HG03095 (cell line): ENCODE measurements at regions not wholly inside any gene's neighbourhood (a gene's known extent, or its start where the extent isn't known, plus 50 kb on each side); places are given as distances from the start of the nearest gene placed in this dataset.
"Not testable (repeated sequence)": the region's sequence is repeated elsewhere in the genome, so short reads cannot be mapped to it uniquely, and the experiment has no call there.

ENCODE experiments used
- ATAC-seq: cut with Tn5 transposase; IDR thresholded peaks from one replicate; pipeline ENCODE4 v1.9.1; 2021; ENCODE audit warnings: moderate library complexity; ENCODE audit not compliant: unreplicated experiment

GRCh38 chr1:232579958-232580941 lies 49.7 kb downstream of the SIPA1L2 start:
- ATAC-seq, result no peak

- no peak for ATAC-seq
These were observed 50.5 kb downstream of the SIPA1L2 start for GRCh38 chr1:232579466-232579865.

DNA sequence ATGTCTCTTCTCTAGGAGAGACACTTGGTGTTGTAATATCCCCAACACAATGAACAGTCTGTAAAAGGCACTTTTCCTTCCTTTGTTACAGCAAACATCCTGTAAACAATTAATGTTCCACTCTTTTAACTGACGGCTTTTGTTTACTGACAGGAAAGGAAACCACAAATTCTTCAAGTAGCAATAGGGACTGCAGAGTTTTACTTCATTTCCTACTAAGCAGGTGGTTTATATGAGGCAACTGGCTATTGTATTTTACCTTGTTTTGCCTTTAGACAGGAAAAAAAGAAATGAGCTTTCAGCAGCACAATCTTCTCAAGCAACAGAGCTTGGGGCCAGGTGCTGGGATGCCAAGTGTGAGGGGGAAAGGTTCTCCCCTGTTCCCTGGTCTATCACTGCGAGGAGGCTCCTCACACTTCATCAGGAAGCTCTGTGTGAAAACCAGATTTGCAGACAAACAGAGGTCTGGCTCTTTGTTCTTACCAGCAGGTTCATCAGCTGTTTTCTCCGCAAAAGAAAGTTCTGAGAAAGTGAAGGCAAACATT lies 51.2 kb downstream of the SIPA1L2 start:
- no peak for ATAC-seq

DNA sequence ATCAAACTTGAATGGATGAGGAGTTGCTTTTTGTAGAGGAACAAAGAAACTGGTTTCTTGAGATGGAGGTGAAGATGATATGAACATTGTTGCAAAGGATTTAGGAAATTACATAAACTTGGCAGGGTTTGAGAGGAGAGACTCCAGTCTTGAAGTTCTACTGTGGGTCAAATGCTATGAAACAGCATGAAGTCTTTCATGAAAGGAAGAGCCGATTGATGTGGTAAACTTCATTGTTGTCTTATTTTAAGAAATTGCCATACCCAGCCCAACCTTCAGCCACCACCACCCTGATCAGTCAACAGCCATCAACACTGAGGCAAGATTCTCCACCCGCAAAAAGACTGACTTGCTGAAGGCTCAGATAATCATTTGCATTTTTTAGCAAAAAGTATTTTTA lies 52.2 kb downstream of the SIPA1L2 start:
- ATAC-seq, result no peak

- no peak for ATAC-seq
These were observed 53.4 kb downstream of the SIPA1L2 start for GRCh38 chr1:232576537-232576936.

GRCh38 chr1:232575763-232576040 lies 54.2 kb downstream of the SIPA1L2 start:
- no peak for ATAC-seq

- ATAC-seq, result no peak
These were observed 54.8 kb downstream of the SIPA1L2 start for GRCh38 chr1:232574889-232575762.

- no peak for ATAC-seq
These were observed 55.9 kb downstream of the SIPA1L2 start for GRCh38 chr1:232574077-232574476.

- ATAC-seq, result no peak
These were observed 58.4 kb downstream of the SIPA1L2 start for GRCh38 chr1:232571523-232571922.

- ATAC-seq, result no peak
These were observed 59.9 kb downstream of the SIPA1L2 start for GRCh38 chr1:232570007-232570406.

GRCh38 chr1:232569554-232569921 lies 60.4 kb downstream of the SIPA1L2 start:
- ATAC-seq, result not testable (repeated sequence)

GRCh38 chr1:232568906-232569553 lies 60.9 kb downstream of the SIPA1L2 start:
- ATAC-seq, result no peak

DNA sequence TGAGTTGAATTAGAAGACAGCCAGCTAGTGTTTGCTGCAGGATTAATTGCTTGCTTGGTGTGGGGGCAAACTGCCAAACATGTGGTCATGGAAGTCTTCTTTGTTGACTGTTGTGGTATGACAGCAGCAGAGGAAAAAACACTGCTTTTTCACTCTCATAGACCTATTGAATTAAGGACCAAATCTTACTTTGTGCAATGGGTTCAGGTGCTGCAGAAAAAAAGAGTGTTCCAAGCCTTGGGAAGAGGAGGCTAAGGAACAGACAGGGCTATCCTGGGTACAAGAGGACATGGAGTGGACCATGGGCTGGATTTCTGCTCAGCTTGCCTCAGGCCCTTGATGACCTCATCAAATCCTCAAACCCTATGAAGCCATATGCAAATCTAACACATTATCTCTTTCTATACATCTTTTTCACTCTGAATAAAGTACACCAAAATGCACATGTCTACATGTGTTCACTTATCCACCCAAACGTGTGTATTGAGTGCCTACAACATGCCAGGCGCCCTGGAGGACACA lies 61.5 kb downstream of the SIPA1L2 start:
- no peak for ATAC-seq

- no peak for ATAC-seq
These were observed 63.8 kb downstream of the SIPA1L2 start for GRCh38 chr1:232566093-232566492.

DNA sequence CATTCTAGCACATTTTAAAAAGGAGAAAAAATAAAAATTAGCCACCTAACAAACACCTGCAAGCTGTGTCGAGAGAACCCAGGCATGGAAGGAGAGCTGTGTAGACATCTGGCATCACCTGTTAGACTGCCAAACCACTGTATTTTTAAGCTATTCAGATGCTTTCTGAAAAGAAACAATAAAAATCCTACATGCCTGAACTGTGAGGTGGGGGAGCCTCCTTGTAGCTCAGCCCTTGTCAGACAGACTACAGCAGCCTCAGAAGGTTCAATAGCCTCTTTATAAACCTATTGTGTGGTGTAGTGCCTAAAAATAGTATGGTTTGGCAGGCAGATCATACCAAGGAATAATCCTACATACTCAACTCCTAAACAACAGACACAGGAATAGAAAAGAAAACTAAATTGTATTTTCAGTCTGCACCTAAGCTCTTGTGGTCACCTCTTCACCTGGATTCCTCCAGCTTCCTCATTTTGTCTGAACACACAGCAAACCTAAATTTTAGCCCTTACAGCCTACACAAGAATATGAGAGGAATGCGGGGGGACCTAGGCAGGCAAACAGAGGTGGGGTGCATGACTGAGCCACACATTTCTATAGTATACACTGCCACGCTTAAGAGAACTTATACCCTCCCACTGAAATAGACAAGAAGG lies 67.0 kb downstream of the SIPA1L2 start:
- ATAC-seq, result no peak

- ATAC-seq, result no peak
These were observed 68.6 kb downstream of the SIPA1L2 start for GRCh38 chr1:232561381-232561780.

- ATAC-seq, result no peak
These were observed 69.0 kb downstream of the SIPA1L2 start for GRCh38 chr1:232560940-232561339.

DNA sequence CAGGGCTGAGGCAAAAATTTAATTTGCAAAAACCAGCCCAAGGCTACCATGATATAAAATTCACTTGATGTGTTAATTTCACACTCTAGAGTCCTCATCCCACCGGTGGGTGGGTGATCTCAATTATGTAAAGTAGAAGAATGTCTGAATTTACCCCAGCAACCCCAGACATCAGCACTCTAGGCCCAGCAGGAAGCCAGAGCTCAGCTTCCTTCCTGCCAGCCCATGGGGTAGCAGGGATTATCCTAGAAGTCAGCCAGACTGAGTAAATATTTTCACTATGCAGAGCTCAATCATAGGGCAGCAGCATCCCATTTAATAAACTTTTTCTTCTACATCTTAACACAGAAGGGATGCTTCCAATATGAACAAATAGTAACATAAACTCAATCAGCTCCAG lies 71.0 kb downstream of the SIPA1L2 start:
- no peak for ATAC-seq

DNA sequence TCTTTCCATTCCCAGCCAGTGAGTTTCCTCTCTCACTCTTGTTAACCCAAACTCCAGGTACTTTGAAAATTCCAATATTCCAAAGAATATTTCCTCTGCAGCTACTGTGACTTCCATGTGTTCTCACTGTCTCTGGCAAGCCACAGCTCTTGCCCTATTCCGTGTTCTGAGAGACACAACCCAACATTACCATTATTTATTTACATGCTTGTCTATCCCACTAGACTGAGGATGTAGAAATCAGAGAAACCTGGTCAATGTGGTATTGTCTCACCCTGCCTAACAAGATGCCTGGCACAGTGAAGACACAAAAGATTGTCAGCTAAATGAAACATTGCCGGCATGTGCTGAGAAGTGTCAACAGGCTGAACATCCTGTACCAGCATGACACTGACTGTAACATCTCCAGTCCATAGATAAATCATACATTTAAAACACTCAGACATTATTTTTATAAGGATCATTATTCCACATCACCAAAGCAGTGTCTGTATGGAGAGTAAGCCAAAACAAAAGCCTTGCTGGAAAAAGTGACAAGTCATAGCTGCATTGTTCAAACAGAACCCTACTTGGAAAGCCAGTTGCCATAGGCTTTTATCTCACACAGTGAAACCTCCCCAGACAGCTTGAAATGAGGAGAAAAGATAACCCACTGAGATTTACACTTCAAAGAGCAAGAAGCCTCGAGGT lies 72.3 kb downstream of the SIPA1L2 start:
- ATAC-seq, result no peak

DNA sequence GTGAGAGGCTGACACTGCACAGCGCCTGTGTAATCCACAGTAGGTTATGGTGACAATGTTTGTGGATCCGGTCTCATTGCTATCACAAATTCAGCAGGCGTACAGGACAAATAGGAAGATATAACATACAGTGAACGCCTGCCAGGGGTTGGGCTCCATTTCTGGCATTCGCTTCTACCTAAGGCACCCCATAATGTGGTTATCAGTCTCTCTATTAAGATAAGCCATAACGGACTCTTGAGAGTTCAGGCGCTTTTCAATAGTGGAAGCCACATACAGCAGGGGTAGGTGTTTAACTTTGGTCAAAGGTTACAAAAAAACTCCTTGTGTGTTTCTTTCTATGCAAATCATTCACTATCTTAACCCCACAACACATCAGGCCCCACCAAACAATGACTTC lies 72.8 kb downstream of the SIPA1L2 start:
- ATAC-seq, result no peak
